HG02571 (cell line): ENCODE measurements at regions not wholly inside any gene's neighbourhood (a gene's known extent, or its start where the extent isn't known, plus 50 kb on each side); places are given as distances from the start of the nearest gene placed in this dataset.

ENCODE experiments used
- ATAC-seq: cut with Tn5 transposase; IDR thresholded peaks from one replicate; pipeline ENCODE4 v1.9.1; 2021; ENCODE audit warnings: mild to moderate bottlenecking, moderate library complexity; ENCODE audit not compliant: unreplicated experiment

GRCh38 chr10:111967116-111967515 is 216.4 kb downstream of the GPAM start:
- no peak for ATAC-seq

GRCh38 chr10:111967547-111967946 is 216.0 kb downstream of the GPAM start:
- ATAC-seq = no peak

GRCh38 chr10:111968647-111969046 is 214.9 kb downstream of the GPAM start:
- ATAC-seq = no peak

GRCh38 chr10:111970111-111970510 is 213.5 kb downstream of the GPAM start:
- no peak for ATAC-seq

- no peak for ATAC-seq
Measured at GRCh38 chr10:111972109-111972508, 211.5 kb downstream of the GPAM start.

GRCh38 chr10:111973306-111973705 is 210.3 kb downstream of the GPAM start:
- no peak for ATAC-seq

GRCh38 chr10:111973826-111974225 is 209.7 kb downstream of the GPAM start:
- no peak for ATAC-seq

- no peak for ATAC-seq
Measured at GRCh38 chr10:111974325-111974724, 209.2 kb downstream of the GPAM start.

GRCh38 chr10:111976557-111976956 is 207.0 kb downstream of the GPAM start:
- no peak for ATAC-seq

- ATAC-seq = no peak
Measured at GRCh38 chr10:111984057-111984456, 199.5 kb downstream of the GPAM start.

GRCh38 chr10:111986079-111986478 is 197.5 kb downstream of the GPAM start:
- no peak for ATAC-seq

- ATAC-seq = no peak
Measured at GRCh38 chr10:111988646-111989045, 194.9 kb downstream of the GPAM start.

- ATAC-seq = no peak
Measured at GRCh38 chr10:111989136-111989911, 194.2 kb downstream of the GPAM start.

GRCh38 chr10:111990734-111991133 is 192.8 kb downstream of the GPAM start:
- no peak for ATAC-seq

GRCh38 chr10:111993321-111993720 is 190.2 kb downstream of the GPAM start:
- ATAC-seq = no peak

GRCh38 chr10:111993872-111994426 is 189.6 kb downstream of the GPAM start:
- ATAC-seq = no peak

GRCh38 chr10:111996103-111996502 is 187.5 kb downstream of the GPAM start:
- peak; percentile 91 for ATAC-seq

GRCh38 chr10:111998728-111999127 is 184.8 kb downstream of the GPAM start:
- no peak for ATAC-seq

- no peak for ATAC-seq
Measured at GRCh38 chr10:111999205-111999914, 184.2 kb downstream of the GPAM start.

GRCh38 chr10:111999915-112000302 is 183.7 kb downstream of the GPAM start:
- ATAC-seq = no peak

- no peak for ATAC-seq
Measured at GRCh38 chr10:112000466-112000865, 183.1 kb downstream of the GPAM start.

GRCh38 chr10:112002206-112002605 is 181.4 kb downstream of the GPAM start:
- ATAC-seq = no peak
